ENCODE measurements at regions not wholly inside any gene's neighbourhood (a gene's known extent, or its start where the extent isn't known, plus 50 kb on each side); places are given as distances from the start of the nearest gene placed in this dataset.
A peak's percentile ranks its signal among the peaks of the same experiment; 100 is the strongest.

- Histone ChIP-seq H3K9me2 (replicated peaks; ENCODE audit: insufficient read depth) (no peaks in the 10 kb centered on the region), H2AFZ (no peak overlapping the region), H4K20me1 (ENCODE audit: insufficient read depth, poor library complexity, severe bottlenecking) (no peaks in the 10 kb centered on the region), H3K4me3 (no peak overlapping the region), H3K36me3 (replicated peaks; ENCODE audit: insufficient read depth, low read depth) (no peaks in the 10 kb centered on the region), H3K27ac (no peak overlapping the region), H3K27me3 (no peaks in the 10 kb centered on the region), H3K79me2 (no peaks in the 10 kb centered on the region), H3K4me1 (ENCODE audit: insufficient read depth) (peaks cover 11% of the 10 kb centered on the region), H3K9me3 (ENCODE audit: low read depth) (no peaks in the 10 kb centered on the region), H3K4me2 (no peak overlapping the region)
- TF ChIP-seq, protein P1, sequence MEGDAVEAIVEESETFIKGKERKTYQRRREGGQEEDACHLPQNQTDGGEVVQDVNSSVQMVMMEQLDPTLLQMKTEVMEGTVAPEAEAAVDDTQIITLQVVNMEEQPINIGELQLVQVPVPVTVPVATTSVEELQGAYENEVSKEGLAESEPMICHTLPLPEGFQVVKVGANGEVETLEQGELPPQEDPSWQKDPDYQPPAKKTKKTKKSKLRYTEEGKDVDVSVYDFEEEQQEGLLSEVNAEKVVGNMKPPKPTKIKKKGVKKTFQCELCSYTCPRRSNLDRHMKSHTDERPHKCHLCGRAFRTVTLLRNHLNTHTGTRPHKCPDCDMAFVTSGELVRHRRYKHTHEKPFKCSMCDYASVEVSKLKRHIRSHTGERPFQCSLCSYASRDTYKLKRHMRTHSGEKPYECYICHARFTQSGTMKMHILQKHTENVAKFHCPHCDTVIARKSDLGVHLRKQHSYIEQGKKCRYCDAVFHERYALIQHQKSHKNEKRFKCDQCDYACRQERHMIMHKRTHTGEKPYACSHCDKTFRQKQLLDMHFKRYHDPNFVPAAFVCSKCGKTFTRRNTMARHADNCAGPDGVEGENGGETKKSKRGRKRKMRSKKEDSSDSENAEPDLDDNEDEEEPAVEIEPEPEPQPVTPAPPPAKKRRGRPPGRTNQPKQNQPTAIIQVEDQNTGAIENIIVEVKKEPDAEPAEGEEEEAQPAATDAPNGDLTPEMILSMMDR (IDR thresholded peaks at IDR 0.05; ENCODE audit: poor library complexity), result peak; percentile 37
- TF ChIP-seq EZH2phosphoT487 (IDR thresholded peaks at IDR 0.05; ENCODE audit: low read depth, severe bottlenecking, unreplicated experiment), result no peak
- no peak for TF ChIP-seq EZH2 (IDR thresholded peaks at IDR 0.05; ENCODE audit: borderline replicate concordance)
- 91% methylated on average over 19 of the region's 20 CpGs for WGBS (ENCODE audit: low lambda C conversion rate, missing lambda C conversion rate)
- DNase-seq (ENCODE audit: low spot score), result no peak
Measured at GRCh38 chr6:44062771-44063560, 64.3 kb downstream of the MRPL14 start.

GRCh38 chr6:44062105-44062770, 65.0 kb downstream of the MRPL14 start:
- H3K4me3 ChIP-seq, result no peak overlapping the region
- no peak overlapping the region for H2AFZ ChIP-seq
- TF ChIP-seq, protein P1 (IDR thresholded peaks at IDR 0.05; ENCODE audit: poor library complexity), result no peak
- no peak for TF ChIP-seq EZH2phosphoT487 (IDR thresholded peaks at IDR 0.05; ENCODE audit: low read depth, severe bottlenecking, unreplicated experiment)
- no peaks in the 10 kb centered on the region for H3K27me3 ChIP-seq
- no peak overlapping the region for H3K4me2 ChIP-seq
- H3K9me3 ChIP-seq (ENCODE audit: low read depth), result no peaks in the 10 kb centered on the region
- H3K79me2 ChIP-seq, result no peaks in the 10 kb centered on the region
- H3K4me1 ChIP-seq (ENCODE audit: insufficient read depth), result peaks cover 17% of the 10 kb centered on the region
- DNase-seq (ENCODE audit: low spot score), result no peak
- no peak overlapping the region for H3K27ac ChIP-seq
- no peaks in the 10 kb centered on the region for H3K9me2 ChIP-seq (replicated peaks; ENCODE audit: insufficient read depth)
- WGBS (ENCODE audit: low lambda C conversion rate, missing lambda C conversion rate), result 94% methylated on average over 3 of the region's 3 CpGs
- no peaks in the 10 kb centered on the region for H4K20me1 ChIP-seq (ENCODE audit: insufficient read depth, poor library complexity, severe bottlenecking)
- no peaks in the 10 kb centered on the region for H3K36me3 ChIP-seq (replicated peaks; ENCODE audit: insufficient read depth, low read depth)

DNA sequence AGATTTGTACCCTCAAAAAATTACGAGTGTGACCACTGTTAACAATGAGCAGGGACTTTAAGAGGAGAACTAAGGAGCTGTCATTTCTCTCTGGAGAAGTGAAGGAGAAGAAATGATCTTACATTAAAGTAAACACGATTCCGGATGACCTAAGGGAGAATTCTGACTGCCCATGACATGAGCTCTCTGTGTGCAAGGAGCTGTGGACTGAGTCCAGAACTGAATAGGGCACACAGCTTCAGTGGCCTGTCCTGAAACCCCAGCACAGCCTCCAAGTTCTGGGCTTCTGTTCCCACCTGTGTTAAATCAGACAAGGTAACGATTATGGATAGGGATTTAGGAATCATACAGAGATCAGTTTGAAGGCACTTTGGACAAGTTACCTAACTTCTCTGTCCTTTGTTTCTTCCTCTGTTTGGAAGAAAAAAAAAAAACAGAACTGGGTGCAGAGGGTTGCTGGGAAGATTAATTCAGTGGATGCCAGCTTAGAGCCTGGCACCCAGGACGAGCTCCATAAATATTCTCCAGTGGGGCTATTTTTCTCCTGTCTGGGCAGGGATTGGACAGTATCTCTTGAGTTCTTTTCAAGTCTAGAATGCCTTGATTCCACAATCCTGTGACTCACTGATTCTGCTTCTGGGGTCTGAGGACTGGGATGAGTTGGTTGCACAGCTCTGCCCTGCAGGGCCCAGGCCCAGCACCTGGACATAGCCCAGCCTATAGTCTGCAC, 65.7 kb downstream of the MRPL14 start:
- no peaks in the 10 kb centered on the region for H4K20me1 ChIP-seq (ENCODE audit: insufficient read depth, poor library complexity, severe bottlenecking)
- H3K9me2 ChIP-seq (replicated peaks; ENCODE audit: insufficient read depth), result no peaks in the 10 kb centered on the region
- TF ChIP-seq EZH2phosphoT487 (IDR thresholded peaks at IDR 0.05; ENCODE audit: low read depth, severe bottlenecking, unreplicated experiment) (no peak), EZH2 (IDR thresholded peaks at IDR 0.05; ENCODE audit: borderline replicate concordance) (no peak)
- TF ChIP-seq, protein P1 (IDR thresholded peaks at IDR 0.05; ENCODE audit: poor library complexity), result no peak
- H3K27me3 ChIP-seq, result no peaks in the 10 kb centered on the region
- WGBS (ENCODE audit: low lambda C conversion rate, missing lambda C conversion rate), result 88% methylated on average over 5 of the region's 5 CpGs
- H3K4me2 ChIP-seq, result no peak overlapping the region
- H3K4me3 ChIP-seq, result no peak overlapping the region
- peaks cover 20% of the 10 kb centered on the region for H3K4me1 ChIP-seq (ENCODE audit: insufficient read depth)
- no peak for DNase-seq (ENCODE audit: low spot score)
- H3K9me3 ChIP-seq (ENCODE audit: low read depth), result no peaks in the 10 kb centered on the region
- no peaks in the 10 kb centered on the region for H3K36me3 ChIP-seq (replicated peaks; ENCODE audit: insufficient read depth, low read depth)
- no peak overlapping the region for H2AFZ ChIP-seq
- H3K79me2 ChIP-seq, result no peaks in the 10 kb centered on the region
- H3K27ac ChIP-seq, result no peak overlapping the region

All from hepatocyte (in vitro differentiated cells).